Natural killer cell (primary cell): ENCODE measurements at regions not wholly inside any gene's neighbourhood (a gene's known extent, or its start where the extent isn't known, plus 50 kb on each side); places are given as distances from the start of the nearest gene placed in this dataset.
"Not testable (repeated sequence)": the region's sequence is repeated elsewhere in the genome, so short reads cannot be mapped to it uniquely, and the experiment has no call there.

Experiments used
- ATAC-seq, 3 donors: fragments of 150-1000 bp in 2 of 3; fragments of 200-7000 bp in 1 of 3; cut with Tn5 transposase; 1 replicate in 1 of 3; 2 replicates in 2 of 3; pipeline ENCODE4 v1.10.0; 2021; ENCODE audit warnings: mild to moderate bottlenecking in 2 of 3, moderate library complexity in 2 of 3
- DNase-seq, 2 donors: peaks; one replicate each; pipeline versions ENCODE4 v3.0.0 to v3.0.0-alpha.2; 2013 to 2021; ENCODE audit warnings: mixed read lengths in 1 of 2
- H3K27ac ChIP-seq: one replicate; pipeline ENCODE4 v1.5.1; 2013; ENCODE audit warnings: mild to moderate bottlenecking, low read length
- H3K27me3 ChIP-seq: one replicate; pipeline ENCODE4 v1.6.1; 2013; ENCODE audit warnings: low read length; ENCODE audit not compliant: control insufficient read depth, insufficient read depth
- H3K36me3 ChIP-seq: one replicate; pipeline ENCODE4 v1.6.1; 2013; ENCODE audit warnings: low read length; ENCODE audit not compliant: control insufficient read depth, insufficient read depth
- H3K4me1 ChIP-seq: one replicate; pipeline ENCODE4 v1.6.1; 2013; ENCODE audit warnings: low read length; ENCODE audit not compliant: control insufficient read depth, insufficient read depth
- H3K4me3 ChIP-seq: one replicate; pipeline ENCODE4 v1.5.1; 2013; ENCODE audit warnings: low read length
- H3K9me3 ChIP-seq: one replicate; pipeline ENCODE4 v1.6.1; 2013; ENCODE audit warnings: low read length; ENCODE audit not compliant: control insufficient read depth, insufficient read depth
- H3K27ac Mint-ChIP-seq, 2 donors: one replicate each; pipeline ENCODE4 v1.8.0; 2022; ENCODE audit warnings: mild to moderate bottlenecking in 2 of 2, mixed read lengths in 2 of 2, moderate library complexity in 1 of 2
- H3K27me3 Mint-ChIP-seq, 2 donors: one replicate each; pipeline ENCODE4 v1.8.0; 2022; ENCODE audit warnings: low read depth in 2 of 2, mixed read lengths in 2 of 2
- H3K36me3 Mint-ChIP-seq: one replicate; pipeline ENCODE4 v1.8.0; 2022; ENCODE audit warnings: mixed read lengths
- H3K4me1 Mint-ChIP-seq, 2 donors: one replicate each; pipeline ENCODE4 v1.8.0; 2022; ENCODE audit warnings: mixed read lengths in 2 of 2
- H3K4me3 Mint-ChIP-seq: one replicate; pipeline ENCODE4 v1.8.0; 2022; ENCODE audit warnings: mild to moderate bottlenecking, moderate library complexity, mixed read lengths
- H3K9me3 Mint-ChIP-seq, 2 donors: one replicate each; pipeline ENCODE4 v1.8.0; 2022; ENCODE audit warnings: mixed read lengths in 2 of 2
- WGBS: methylation state at CpG from one replicate; pipeline ENCODE4 v1.1.7; 2013; ENCODE audit warnings: missing lambda C conversion rate; ENCODE audit not compliant: insufficient coverage; 5-methylcytosine and 5-hydroxymethylcytosine counted together
- intact Hi-C: fragments of 100-400 bp; cut with micrococcal nuclease; formaldehyde crosslinking; loops from one replicate; pipeline ENCODE4 v1.14.2; 2022

- H3K4me3 ChIP-seq, H3K36me3 ChIP-seq, H3K36me3 Mint-ChIP-seq, H3K4me3 Mint-ChIP-seq, H3K27ac ChIP-seq, DNase-seq, H3K4me1 ChIP-seq, H3K9me3 ChIP-seq, H3K4me1 Mint-ChIP-seq, H3K27ac Mint-ChIP-seq, H3K9me3 Mint-ChIP-seq, ATAC-seq, H3K27me3 ChIP-seq, intact Hi-C loops: not testable (repeated sequence)
- H3K27me3 Mint-ChIP-seq, result peaks cover 11 to 24% of the 10 kb centered on the region in 2 donors
- 88% methylated on average over 2 of the region's 3 CpGs for WGBS
Observed at GRCh38 chr19:34562344-34562743, 80.8 kb downstream of the WTIP start.
